Ishikawa (cell line): ENCODE measurements at regions not wholly inside any gene's neighbourhood (a gene's known extent, or its start where the extent isn't known, plus 50 kb on each side); places are given as distances from the start of the nearest gene placed in this dataset.

Experiments used
- CREB1 ChIP-seq: IDR thresholded peaks from 2 replicates; pipeline ENCODE4 v1.6.1; 2012; ENCODE audit warnings: low read depth
- EP300 ChIP-seq: IDR thresholded peaks from 2 replicates; pipeline ENCODE4 v1.6.1; 2012; ENCODE audit warnings: borderline replicate concordance
- MAX ChIP-seq: IDR thresholded peaks from 2 replicates; pipeline ENCODE4 v1.6.1; 2012
- RAD21 ChIP-seq: IDR thresholded peaks from 2 replicates; pipeline ENCODE4 v1.6.1; 2012; ENCODE audit warnings: low read depth
- TF ChIP-seq, protein P1 (sequence below): IDR thresholded peaks from 2 replicates; pipeline ENCODE4 v1.6.1; 2012; ENCODE audit warnings: low read depth, mild to moderate bottlenecking

DNA sequence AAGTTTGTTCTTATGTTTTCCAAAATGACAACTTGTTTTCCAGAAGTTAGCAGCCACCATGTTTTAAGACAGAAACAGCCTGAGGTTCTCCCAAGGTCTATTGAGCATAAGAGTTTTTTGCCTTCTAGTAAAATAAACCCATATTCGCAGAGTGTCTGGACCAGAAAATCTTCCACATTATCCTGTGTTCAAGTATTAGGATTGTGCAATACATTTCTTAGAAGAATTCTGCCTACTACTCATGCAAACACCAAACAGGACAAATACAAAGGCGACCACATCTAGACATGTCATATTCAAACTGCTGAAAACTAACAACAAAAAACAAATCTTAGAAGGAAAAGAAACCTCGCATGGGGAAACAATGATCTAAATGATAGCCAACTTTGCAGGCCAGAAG, 145.4 kb upstream of the AHI1 start:
- TF ChIP-seq, protein P1, sequence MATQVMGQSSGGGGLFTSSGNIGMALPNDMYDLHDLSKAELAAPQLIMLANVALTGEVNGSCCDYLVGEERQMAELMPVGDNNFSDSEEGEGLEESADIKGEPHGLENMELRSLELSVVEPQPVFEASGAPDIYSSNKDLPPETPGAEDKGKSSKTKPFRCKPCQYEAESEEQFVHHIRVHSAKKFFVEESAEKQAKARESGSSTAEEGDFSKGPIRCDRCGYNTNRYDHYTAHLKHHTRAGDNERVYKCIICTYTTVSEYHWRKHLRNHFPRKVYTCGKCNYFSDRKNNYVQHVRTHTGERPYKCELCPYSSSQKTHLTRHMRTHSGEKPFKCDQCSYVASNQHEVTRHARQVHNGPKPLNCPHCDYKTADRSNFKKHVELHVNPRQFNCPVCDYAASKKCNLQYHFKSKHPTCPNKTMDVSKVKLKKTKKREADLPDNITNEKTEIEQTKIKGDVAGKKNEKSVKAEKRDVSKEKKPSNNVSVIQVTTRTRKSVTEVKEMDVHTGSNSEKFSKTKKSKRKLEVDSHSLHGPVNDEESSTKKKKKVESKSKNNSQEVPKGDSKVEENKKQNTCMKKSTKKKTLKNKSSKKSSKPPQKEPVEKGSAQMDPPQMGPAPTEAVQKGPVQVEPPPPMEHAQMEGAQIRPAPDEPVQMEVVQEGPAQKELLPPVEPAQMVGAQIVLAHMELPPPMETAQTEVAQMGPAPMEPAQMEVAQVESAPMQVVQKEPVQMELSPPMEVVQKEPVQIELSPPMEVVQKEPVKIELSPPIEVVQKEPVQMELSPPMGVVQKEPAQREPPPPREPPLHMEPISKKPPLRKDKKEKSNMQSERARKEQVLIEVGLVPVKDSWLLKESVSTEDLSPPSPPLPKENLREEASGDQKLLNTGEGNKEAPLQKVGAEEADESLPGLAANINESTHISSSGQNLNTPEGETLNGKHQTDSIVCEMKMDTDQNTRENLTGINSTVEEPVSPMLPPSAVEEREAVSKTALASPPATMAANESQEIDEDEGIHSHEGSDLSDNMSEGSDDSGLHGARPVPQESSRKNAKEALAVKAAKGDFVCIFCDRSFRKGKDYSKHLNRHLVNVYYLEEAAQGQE, result no peak
- TF ChIP-seq CREB1 (no peak), EP300 (no peak), RAD21 (no peak), MAX (no peak)
